ENCODE measurements at regions not wholly inside any gene's neighbourhood (a gene's known extent, or its start where the extent isn't known, plus 50 kb on each side); places are given as distances from the start of the nearest gene placed in this dataset.

DNA sequence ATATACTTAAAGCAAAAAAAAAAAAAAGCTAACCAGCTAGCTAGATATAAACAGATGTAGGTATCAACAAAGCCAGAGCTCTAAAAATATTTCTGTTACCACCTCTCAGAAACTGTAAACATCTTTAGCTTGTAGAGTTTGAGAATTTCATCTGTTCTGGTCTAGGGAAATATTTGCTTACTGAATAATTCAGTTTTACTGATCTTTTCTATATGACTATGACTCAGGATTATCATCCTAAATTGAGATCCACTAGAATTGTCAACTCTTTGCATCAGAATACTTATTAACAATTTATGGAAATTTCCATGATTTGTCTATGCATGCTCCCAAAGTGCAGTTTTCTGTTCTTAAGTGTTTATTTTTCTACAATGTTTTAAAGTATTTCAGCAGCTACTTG is 517.3 kb downstream of the DIPK2A start:
- Histone ChIP-seq H3K23ac (ENCODE audit: insufficient read length, low read depth, low read length) (no peak overlapping the region), H3K9ac (ENCODE audit: extremely low read depth, insufficient read length, low read length) (no peak overlapping the region), H2AFZ (ENCODE audit: low read length) (no peak overlapping the region), H4K91ac (ENCODE audit: insufficient read length, low read depth, low read length) (no peak overlapping the region), H3K14ac (ENCODE audit: insufficient read depth, low read length) (no peak overlapping the region), H2BK5ac (ENCODE audit: insufficient read length, low read length) (no peak overlapping the region), H2BK20ac (ENCODE audit: low read depth, low read length, poor library complexity, severe bottlenecking) (no peak overlapping the region), H3K23me2 (ENCODE audit: insufficient read length, low read depth, low read length, poor library complexity, severe bottlenecking) (no peaks in the 10 kb centered on the region), H3K79me2 (ENCODE audit: insufficient read depth, low read length) (no peaks in the 10 kb centered on the region), H3K4me2 (ENCODE audit: insufficient read depth, insufficient read length, low read length) (no peak overlapping the region), H3K79me1 (ENCODE audit: insufficient read depth, low read depth, low read length, poor library complexity, severe bottlenecking) (no peaks in the 10 kb centered on the region), H4K8ac (replicated peaks; ENCODE audit: insufficient read length, low read depth, low read length) (no peak overlapping the region), H4K20me1 (ENCODE audit: control insufficient read depth, insufficient read depth, insufficient read length) (no peaks in the 10 kb centered on the region), H3K27me3 (ENCODE audit: insufficient read depth, low read length) (no peaks in the 10 kb centered on the region), H2BK120ac (ENCODE audit: low read depth, low read length, poor library complexity, severe bottlenecking) (no peak overlapping the region), H4K5ac (ENCODE audit: insufficient read length, low read depth, low read length) (no peak overlapping the region), H3K9me3 (ENCODE audit: control insufficient read depth, low read depth, low read length) (no peaks in the 10 kb centered on the region), H2BK12ac (ENCODE audit: insufficient read length, low read depth, low read length) (no peak overlapping the region), H3K18ac (ENCODE audit: insufficient read length, low read depth, low read length) (no peak overlapping the region), H3K4me1 (ENCODE audit: insufficient read depth, low read length) (no peaks in the 10 kb centered on the region), H2BK15ac (ENCODE audit: low read depth, low read length) (no peak overlapping the region), H3K27ac (ENCODE audit: insufficient read length, low read depth, low read length) (no peak overlapping the region), H3T11ph (ENCODE audit: low read length) (no peak overlapping the region), H3K4ac (ENCODE audit: low read depth, low read length) (no peak overlapping the region), H2AK5ac (ENCODE audit: insufficient read length, low read length) (no peak overlapping the region), H3K56ac (ENCODE audit: insufficient read length, low read depth, low read length) (no peak overlapping the region)
- Mint-ChIP-seq H3K27me3 (ENCODE audit: low read depth) (no peaks in the 10 kb centered on the region), H3K4me3 (no peak overlapping the region), H3K9me3 (no peaks in the 10 kb centered on the region), H3K36me3 (ENCODE audit: insufficient read depth in 1 of 3, low read depth in 3 of 3) (no peaks in the 10 kb centered on the region), H3K4me1 (peaks cover 4 to 6% of the 10 kb centered on the region in 2 experiments), H3K27ac (no peak overlapping the region)
- DNase-seq, result no peak
- TF ChIP-seq, protein P1, sequence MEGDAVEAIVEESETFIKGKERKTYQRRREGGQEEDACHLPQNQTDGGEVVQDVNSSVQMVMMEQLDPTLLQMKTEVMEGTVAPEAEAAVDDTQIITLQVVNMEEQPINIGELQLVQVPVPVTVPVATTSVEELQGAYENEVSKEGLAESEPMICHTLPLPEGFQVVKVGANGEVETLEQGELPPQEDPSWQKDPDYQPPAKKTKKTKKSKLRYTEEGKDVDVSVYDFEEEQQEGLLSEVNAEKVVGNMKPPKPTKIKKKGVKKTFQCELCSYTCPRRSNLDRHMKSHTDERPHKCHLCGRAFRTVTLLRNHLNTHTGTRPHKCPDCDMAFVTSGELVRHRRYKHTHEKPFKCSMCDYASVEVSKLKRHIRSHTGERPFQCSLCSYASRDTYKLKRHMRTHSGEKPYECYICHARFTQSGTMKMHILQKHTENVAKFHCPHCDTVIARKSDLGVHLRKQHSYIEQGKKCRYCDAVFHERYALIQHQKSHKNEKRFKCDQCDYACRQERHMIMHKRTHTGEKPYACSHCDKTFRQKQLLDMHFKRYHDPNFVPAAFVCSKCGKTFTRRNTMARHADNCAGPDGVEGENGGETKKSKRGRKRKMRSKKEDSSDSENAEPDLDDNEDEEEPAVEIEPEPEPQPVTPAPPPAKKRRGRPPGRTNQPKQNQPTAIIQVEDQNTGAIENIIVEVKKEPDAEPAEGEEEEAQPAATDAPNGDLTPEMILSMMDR (conservative IDR thresholded peaks at IDR 0.05), result no peak

Measured in H9 (cell line).